ENCODE measurements at regions not wholly inside any gene's neighbourhood (a gene's known extent, or its start where the extent isn't known, plus 50 kb on each side); places are given as distances from the start of the nearest gene placed in this dataset.

GRCh38 chr1:163674236-163674635 lies 352.5 kb downstream of the NUF2 start (continued):
- TF ChIP-seq ZNF121 (CRISPR knock-in tag; IDR thresholded peaks at IDR 0.05) (no peak), SP1 (CRISPR knock-in tag; conservative IDR thresholded peaks at IDR 0.05) (no peak), RORB (CRISPR knock-in tag; IDR thresholded peaks at IDR 0.05) (no peak), NR1H2 (CRISPR knock-in tag; IDR thresholded peaks at IDR 0.05) (no peak), MYBL2 (CRISPR knock-in tag; IDR thresholded peaks at IDR 0.05) (no peak), CTCF (IDR thresholded peaks at IDR 0.05) (no peak), PRRX2 (CRISPR knock-in tag; IDR thresholded peaks at IDR 0.05) (no peak), ELF4 (CRISPR knock-in tag; IDR thresholded peaks at IDR 0.05; ENCODE audit: low read depth) (no peak), NR3C1 (CRISPR knock-in tag; conservative IDR thresholded peaks at IDR 0.05; ENCODE audit: low read depth) (no peak), CBFB (CRISPR knock-in tag; IDR thresholded peaks at IDR 0.05; ENCODE audit: low read depth) (no peak), NR2C2 (CRISPR knock-in tag; IDR thresholded peaks at IDR 0.05) (no peak), E2F4 (CRISPR knock-in tag; IDR thresholded peaks at IDR 0.05; ENCODE audit: borderline replicate concordance, low read depth) (no peak), ATF3 (CRISPR knock-in tag; conservative IDR thresholded peaks at IDR 0.05) (no peak), E2F1 (CRISPR knock-in tag; IDR thresholded peaks at IDR 0.05) (no peak)

- Mint-ChIP-seq H3K4me3 (no peak overlapping the region), H3K9me3 (peaks cover 35% of the 10 kb centered on the region), H3K36me3 (peaks cover 23% of the 10 kb centered on the region), H3K27me3 (ENCODE audit: low read depth) (no peaks in the 10 kb centered on the region), H3K4me1 (0 out of 2 replicates have a peak, but pooled peaks cover 3% of the 10 kb centered on the region), H3K27ac (no peak overlapping the region)
- POLR2A ChIA-PET, result no interaction called here
- DNase-seq (ENCODE audit: low spot score), result no peak
- CTCF ChIA-PET, result no interaction called here
- no peak for ATAC-seq
- TF ChIP-seq TCF7 (CRISPR knock-in tag; IDR thresholded peaks at IDR 0.05; ENCODE audit: low read depth) (no peak), GRHL2 (CRISPR knock-in tag; IDR thresholded peaks at IDR 0.05; ENCODE audit: insufficient replicate concordance, severe bottlenecking) (no peak), PREB (CRISPR knock-in tag; IDR thresholded peaks at IDR 0.05; ENCODE audit: borderline replicate concordance) (no peak), MXD4 (CRISPR knock-in tag; IDR thresholded peaks at IDR 0.05; ENCODE audit: borderline replicate concordance) (no peak), CBFB (CRISPR knock-in tag; IDR thresholded peaks at IDR 0.05; ENCODE audit: low read depth) (no peak), MAX (CRISPR knock-in tag; IDR thresholded peaks at IDR 0.05) (no peak), ZBTB21 (CRISPR knock-in tag; IDR thresholded peaks at IDR 0.05; ENCODE audit: borderline replicate concordance) (no peak), SOX15 (CRISPR knock-in tag; IDR thresholded peaks at IDR 0.05) (no peak), AFF4 (CRISPR knock-in tag; IDR thresholded peaks at IDR 0.05; ENCODE audit: borderline replicate concordance) (no peak), JAZF1 (CRISPR knock-in tag; IDR thresholded peaks at IDR 0.05) (no peak), NR2C2 (CRISPR knock-in tag; IDR thresholded peaks at IDR 0.05) (no peak), GABPB1 (CRISPR knock-in tag; IDR thresholded peaks at IDR 0.05) (no peak), EMX1 (CRISPR knock-in tag; IDR thresholded peaks at IDR 0.05) (no peak), ZNF423 (CRISPR knock-in tag; IDR thresholded peaks at IDR 0.05) (no peak), FOXK1 (CRISPR knock-in tag; IDR thresholded peaks at IDR 0.05) (no peak), CREB1 (CRISPR knock-in tag; IDR thresholded peaks at IDR 0.05) (no peak), SMAD4 (CRISPR knock-in tag; IDR thresholded peaks at IDR 0.05) (no peak), IRF1 (CRISPR knock-in tag; IDR thresholded peaks at IDR 0.05) (no peak)
These were observed 363.0 kb downstream of the NUF2 start for GRCh38 chr1:163684785-163685184.

All from WTC11 (cell line).